ENCODE measurements at regions not wholly inside any gene's neighbourhood (a gene's known extent, or its start where the extent isn't known, plus 50 kb on each side); places are given as distances from the start of the nearest gene placed in this dataset.
A peak's percentile ranks its signal among the peaks of the same experiment; 100 is the strongest.

DNA sequence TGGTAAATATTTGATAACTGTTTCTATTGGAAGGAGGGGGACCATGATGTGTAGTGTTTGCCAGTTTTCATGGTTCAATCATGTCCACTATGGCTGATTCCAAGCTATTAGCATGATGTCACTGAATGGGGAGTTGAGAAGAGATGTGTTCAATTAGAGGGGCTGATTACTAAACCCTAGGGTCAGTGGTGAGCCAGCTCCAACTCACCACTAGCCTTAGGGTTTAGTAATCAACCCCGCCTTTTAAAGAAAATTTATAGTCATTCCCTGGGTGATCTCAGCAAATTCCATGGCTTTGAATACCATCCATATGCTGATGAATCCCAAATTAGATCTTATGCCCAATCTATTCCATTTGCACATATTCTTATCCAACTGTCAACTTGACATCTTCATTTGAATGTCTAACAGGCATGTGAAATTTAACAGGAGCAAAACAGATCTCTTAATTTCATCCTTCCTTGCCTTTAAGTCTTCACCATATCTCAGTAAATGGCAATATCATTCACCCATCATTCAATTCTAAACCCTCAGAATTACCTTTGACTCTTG is 98.8 kb downstream of the GCNT1 start:
- Mint-ChIP-seq H3K27me3 (ENCODE audit: low read depth) (no peaks in the 10 kb centered on the region), H3K36me3 (ENCODE audit: low read depth) (no peaks in the 10 kb centered on the region), H3K9me3 (no peaks in the 10 kb centered on the region), H3K27ac (ENCODE audit: unreplicated experiment) (no peak overlapping the region), H3K4me3 (no peak overlapping the region), H3K4me1 (peaks cover 26% of the 10 kb centered on the region)
- TF ChIP-seq, protein P1, sequence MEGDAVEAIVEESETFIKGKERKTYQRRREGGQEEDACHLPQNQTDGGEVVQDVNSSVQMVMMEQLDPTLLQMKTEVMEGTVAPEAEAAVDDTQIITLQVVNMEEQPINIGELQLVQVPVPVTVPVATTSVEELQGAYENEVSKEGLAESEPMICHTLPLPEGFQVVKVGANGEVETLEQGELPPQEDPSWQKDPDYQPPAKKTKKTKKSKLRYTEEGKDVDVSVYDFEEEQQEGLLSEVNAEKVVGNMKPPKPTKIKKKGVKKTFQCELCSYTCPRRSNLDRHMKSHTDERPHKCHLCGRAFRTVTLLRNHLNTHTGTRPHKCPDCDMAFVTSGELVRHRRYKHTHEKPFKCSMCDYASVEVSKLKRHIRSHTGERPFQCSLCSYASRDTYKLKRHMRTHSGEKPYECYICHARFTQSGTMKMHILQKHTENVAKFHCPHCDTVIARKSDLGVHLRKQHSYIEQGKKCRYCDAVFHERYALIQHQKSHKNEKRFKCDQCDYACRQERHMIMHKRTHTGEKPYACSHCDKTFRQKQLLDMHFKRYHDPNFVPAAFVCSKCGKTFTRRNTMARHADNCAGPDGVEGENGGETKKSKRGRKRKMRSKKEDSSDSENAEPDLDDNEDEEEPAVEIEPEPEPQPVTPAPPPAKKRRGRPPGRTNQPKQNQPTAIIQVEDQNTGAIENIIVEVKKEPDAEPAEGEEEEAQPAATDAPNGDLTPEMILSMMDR (conservative IDR thresholded peaks at IDR 0.05), result no peak
- no peak for DNase-seq (ENCODE audit: low read depth, low spot score)

DNA sequence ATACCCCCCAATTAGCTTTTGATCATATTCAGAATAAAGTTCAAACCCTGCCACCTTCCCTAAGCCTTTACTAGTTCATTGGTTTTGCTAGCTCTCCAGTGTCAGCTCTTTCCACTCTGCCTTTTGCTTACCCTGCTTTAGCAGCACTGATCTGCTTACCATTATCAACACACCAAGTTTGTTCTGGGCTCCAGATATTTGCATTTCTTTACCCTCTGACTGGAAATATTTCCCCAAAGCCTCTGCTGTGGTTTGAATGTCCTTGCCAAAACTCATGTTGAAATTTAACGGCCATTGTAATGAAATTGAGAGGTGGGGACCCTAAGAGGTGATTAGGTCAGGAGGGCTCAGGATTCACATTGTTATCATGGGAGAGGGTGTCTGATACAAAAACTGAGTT is 99.5 kb downstream of the GCNT1 start:
- H3K4me1 Mint-ChIP-seq, result peaks cover 26% of the 10 kb centered on the region
- H3K27me3 Mint-ChIP-seq (ENCODE audit: low read depth), result no peaks in the 10 kb centered on the region
- no peak overlapping the region for H3K4me3 Mint-ChIP-seq
- H3K36me3 Mint-ChIP-seq (ENCODE audit: low read depth), result no peaks in the 10 kb centered on the region
- H3K27ac Mint-ChIP-seq (ENCODE audit: unreplicated experiment), result no peak overlapping the region
- TF ChIP-seq, protein P1 (conservative IDR thresholded peaks at IDR 0.05), result no peak
- no peak for DNase-seq (ENCODE audit: low read depth, low spot score)
- no peaks in the 10 kb centered on the region for H3K9me3 Mint-ChIP-seq

DNA sequence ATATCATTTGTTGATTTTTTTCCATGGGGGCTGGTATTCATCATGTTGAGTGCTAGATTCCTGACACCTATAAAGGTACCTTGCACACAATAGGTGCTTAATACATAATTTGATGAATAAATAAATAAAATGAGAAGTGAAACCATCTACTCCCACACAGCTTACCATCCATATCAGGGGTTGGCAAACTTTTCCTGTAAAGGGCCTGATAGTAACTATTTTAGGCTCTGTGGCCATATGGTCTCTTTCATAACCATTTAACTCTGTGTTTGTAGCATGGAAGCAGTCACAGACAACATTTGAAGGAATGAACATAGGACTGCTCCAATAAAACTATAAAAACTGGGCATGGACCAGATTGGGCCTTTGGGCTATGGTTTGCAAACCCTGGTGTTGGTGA is 100.3 kb downstream of the GCNT1 start:
- peaks cover 26% of the 10 kb centered on the region for H3K4me1 Mint-ChIP-seq
- TF ChIP-seq, protein P1 (conservative IDR thresholded peaks at IDR 0.05), result no peak
- DNase-seq (ENCODE audit: low read depth, low spot score), result no peak

DNA sequence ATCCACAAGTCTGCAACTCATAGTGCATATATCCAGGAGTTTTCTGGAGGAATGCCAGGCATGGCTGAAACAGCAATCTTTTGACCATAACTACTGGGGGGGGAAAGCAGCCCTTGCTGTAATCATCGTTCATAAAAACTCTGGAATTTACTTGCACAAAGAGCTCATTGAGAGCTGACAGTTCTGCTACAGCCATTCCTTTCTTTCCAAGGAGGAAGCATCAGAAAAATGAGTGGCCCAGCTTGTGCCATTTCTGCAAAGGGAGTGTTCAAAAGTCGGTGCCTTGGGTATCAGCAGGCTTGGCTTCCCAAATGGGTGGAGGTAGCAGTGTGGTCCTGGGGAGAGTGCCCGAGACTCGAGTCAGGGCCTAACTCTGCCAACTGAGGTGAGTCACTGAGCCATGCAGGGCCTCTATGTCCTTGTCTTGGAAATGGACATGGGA is 101.5 kb downstream of the GCNT1 start:
- Mint-ChIP-seq H3K4me1 (peaks cover 26% of the 10 kb centered on the region), H3K4me3 (no peak overlapping the region), H3K27ac (ENCODE audit: unreplicated experiment) (peak overlapping the region; percentile 85), H3K36me3 (ENCODE audit: low read depth) (no peaks in the 10 kb centered on the region), H3K27me3 (ENCODE audit: low read depth) (no peaks in the 10 kb centered on the region), H3K9me3 (no peaks in the 10 kb centered on the region)
- TF ChIP-seq, protein P1 (conservative IDR thresholded peaks at IDR 0.05), result no peak
- no peak for DNase-seq (ENCODE audit: low read depth, low spot score)

More for the DNA sequence above, 100.3 kb downstream of the GCNT1 start:
- Mint-ChIP-seq H3K9me3 (no peaks in the 10 kb centered on the region), H3K27me3 (ENCODE audit: low read depth) (no peaks in the 10 kb centered on the region), H3K27ac (ENCODE audit: unreplicated experiment) (no peak overlapping the region), H3K36me3 (ENCODE audit: low read depth) (no peaks in the 10 kb centered on the region), H3K4me3 (no peak overlapping the region)

DNA sequence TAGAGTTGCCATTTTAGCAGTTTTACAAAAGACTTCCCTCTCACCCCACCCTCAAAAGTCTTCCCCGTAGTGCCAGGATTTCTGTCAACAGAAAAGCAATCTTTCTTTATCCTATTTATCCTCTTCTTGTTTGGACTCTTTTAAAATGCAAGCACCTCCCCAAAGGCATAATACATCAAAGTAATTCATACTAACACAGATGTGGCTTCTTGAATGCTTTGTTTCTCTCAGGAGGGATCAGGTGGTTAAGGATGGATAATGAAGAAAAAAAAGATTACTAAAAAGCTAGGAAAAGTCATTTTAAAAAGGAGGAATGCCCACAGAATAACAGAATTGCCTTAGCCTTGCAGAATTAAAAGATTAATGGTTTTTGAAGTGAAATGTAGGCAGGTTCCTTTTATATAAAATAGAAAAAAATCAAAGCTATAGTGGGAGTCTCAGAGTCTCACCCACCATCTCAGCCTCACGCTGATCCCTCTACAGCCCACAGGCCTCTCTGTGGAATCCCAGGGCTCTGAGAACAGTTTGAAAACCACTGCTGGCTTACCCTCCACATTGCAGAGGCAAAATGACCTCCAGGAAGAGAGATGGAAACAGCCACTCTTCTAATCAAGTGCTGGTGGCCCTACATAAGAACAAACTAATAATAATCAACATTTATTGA is 102.2 kb downstream of the GCNT1 start:
- no peaks in the 10 kb centered on the region for H3K36me3 Mint-ChIP-seq (ENCODE audit: low read depth)
- DNase-seq (ENCODE audit: low read depth, low spot score), result no peak
- H3K9me3 Mint-ChIP-seq, result no peaks in the 10 kb centered on the region
- TF ChIP-seq, protein P1 (conservative IDR thresholded peaks at IDR 0.05), result no peak
- H3K4me3 Mint-ChIP-seq, result no peak overlapping the region
- peak overlapping the region; percentile 85 for H3K27ac Mint-ChIP-seq (ENCODE audit: unreplicated experiment)
- peaks cover 26% of the 10 kb centered on the region for H3K4me1 Mint-ChIP-seq
- no peaks in the 10 kb centered on the region for H3K27me3 Mint-ChIP-seq (ENCODE audit: low read depth)

Measured in neural crest cell (in vitro differentiated cells).